Lower leg skin (tissue), 4 donors: ENCODE measurements at regions not wholly inside any gene's neighbourhood (a gene's known extent, or its start where the extent isn't known, plus 50 kb on each side); places are given as distances from the start of the nearest gene placed in this dataset.

Experiments
- DNase-seq, 2 donors: peaks; one replicate each; pipeline ENCODE4 v3.0.0-alpha.2; 2019; ENCODE audit warnings: low spot score in 2 of 2
- H3K4me3 ChIP-seq: fragments of 200-600 bp; sonication (generic); 2 replicates; pipeline ENCODE4 v1.5.1; 2017; ENCODE audit warnings: mild to moderate bottlenecking, low read depth; ENCODE audit not compliant: poor library complexity, severe bottlenecking
- POLR2A ChIP-seq, 2 donors: fragments of 450-650 bp; IDR thresholded peaks; one replicate each; pipeline ENCODE4 v1.6.1; 2016 to 2017; ENCODE audit warnings: antibody characterized with exemption in 2 of 2, mild to moderate bottlenecking in 1 of 2, moderate library complexity in 1 of 2
- WGBS, 2 donors: methylation state at CpG; one replicate each; pipeline ENCODE4 v1.1.5; 2018; 5-methylcytosine and 5-hydroxymethylcytosine counted together
- intact Hi-C: fragments of 100-400 bp; cut with DNase I; formaldehyde crosslinking; loops from one replicate; pipeline ENCODE4 v1.15.0; 2023; ENCODE audit warnings: low total_unique reads
- TF ChIP-seq, protein P1 (sequence below), 3 donors: fragments of 450-650 bp; IDR thresholded peaks; one replicate each; pipeline ENCODE4 v1.5.1; 2016; ENCODE audit warnings: antibody characterized with exemption in 3 of 3, mild to moderate bottlenecking in 3 of 3, moderate library complexity in 2 of 3

DNA sequence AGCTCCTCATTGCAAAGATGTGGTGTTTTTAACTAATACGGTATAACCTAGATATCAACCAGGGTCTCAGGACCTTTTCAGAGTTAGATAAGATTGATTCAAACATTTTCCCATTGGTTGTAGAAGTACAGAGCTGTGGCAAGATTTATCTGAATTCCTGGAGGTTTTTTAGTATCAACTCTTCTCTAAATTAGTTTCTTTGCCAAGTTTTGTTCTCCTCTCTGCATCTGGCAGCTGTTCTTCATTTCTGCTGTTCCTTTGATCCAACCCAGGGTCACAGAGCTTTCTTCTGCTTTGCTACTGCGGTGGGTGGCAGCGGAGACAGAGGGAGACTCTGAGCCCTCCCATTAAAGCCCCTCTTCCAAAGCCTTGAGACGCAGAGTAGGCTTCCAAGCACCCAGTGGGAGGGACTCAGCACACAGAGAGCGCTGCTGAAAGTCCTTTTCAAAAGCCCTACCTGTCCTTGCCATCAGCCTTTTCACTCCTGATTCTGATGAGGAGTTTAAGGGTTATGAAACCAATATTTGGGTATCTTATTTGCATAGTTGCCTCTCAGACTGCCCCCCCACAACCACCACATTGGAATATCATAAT, 146.3 kb upstream of the EEPD1 start:
- H3K4me3 ChIP-seq = no peak overlapping the region
- intact Hi-C loops = no loop called here
- TF ChIP-seq, protein P1, sequence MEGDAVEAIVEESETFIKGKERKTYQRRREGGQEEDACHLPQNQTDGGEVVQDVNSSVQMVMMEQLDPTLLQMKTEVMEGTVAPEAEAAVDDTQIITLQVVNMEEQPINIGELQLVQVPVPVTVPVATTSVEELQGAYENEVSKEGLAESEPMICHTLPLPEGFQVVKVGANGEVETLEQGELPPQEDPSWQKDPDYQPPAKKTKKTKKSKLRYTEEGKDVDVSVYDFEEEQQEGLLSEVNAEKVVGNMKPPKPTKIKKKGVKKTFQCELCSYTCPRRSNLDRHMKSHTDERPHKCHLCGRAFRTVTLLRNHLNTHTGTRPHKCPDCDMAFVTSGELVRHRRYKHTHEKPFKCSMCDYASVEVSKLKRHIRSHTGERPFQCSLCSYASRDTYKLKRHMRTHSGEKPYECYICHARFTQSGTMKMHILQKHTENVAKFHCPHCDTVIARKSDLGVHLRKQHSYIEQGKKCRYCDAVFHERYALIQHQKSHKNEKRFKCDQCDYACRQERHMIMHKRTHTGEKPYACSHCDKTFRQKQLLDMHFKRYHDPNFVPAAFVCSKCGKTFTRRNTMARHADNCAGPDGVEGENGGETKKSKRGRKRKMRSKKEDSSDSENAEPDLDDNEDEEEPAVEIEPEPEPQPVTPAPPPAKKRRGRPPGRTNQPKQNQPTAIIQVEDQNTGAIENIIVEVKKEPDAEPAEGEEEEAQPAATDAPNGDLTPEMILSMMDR (IDR thresholded peaks at IDR 0.05) = no peak
- no peak for TF ChIP-seq POLR2A (IDR thresholded peaks at IDR 0.05)
- no peak for DNase-seq
- WGBS, 2 donors = 67 to 80% methylated on average over 5 of the region's 5 CpGs

DNA sequence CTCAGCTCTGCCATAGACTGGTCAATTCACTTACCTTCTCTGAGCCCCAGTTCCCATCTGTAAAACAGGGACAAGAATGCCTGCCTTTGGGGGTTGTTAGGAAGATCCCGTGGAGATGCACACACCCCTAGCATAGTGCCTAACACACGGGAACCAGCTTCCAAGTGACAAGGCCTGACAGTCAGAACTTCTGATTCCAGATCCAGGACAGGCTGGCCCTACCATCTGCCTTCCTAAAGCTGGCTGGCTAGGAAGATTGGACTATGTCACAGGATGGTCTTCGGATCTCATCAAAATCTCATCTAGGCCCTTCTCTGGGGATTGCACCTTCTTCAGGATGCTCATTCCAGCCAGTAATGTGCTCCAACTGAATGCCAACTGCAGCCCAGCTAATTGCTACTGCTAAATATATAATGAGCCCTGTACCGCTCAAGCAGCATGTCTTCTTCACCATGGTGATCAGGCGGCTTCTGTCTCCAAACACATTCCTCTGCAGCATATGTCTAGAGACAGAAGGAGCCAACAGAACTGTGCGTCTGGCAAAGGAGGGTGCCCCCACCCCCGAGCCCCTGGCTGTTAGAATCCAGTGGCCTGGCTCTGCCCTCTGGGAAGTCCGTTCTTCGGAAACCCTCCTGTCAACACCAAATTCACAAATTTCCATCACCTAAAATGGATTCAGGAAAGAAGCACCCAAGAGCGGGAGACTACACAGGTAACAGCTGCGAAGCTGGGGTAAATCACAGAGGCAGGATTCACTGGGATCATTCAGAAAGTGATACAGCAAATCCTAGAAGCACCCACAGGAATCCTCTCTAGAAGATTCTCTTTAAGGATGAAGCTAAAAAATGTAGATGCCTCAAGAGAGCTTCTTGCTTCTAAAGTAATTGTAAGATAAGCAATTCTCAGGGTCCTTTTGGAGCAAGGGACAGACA, 142.1 kb upstream of the EEPD1 start:
- DNase-seq = peak in 1 of 2 donors; percentile 71
- TF ChIP-seq, protein P1 (IDR thresholded peaks at IDR 0.05) = no peak
- no peak for TF ChIP-seq POLR2A (IDR thresholded peaks at IDR 0.05)
- intact Hi-C loops = no loop called here
- no peak overlapping the region for H3K4me3 ChIP-seq
- 79 to 86% methylated on average over 11 of the region's 11 CpGs for WGBS, 2 donors

- TF ChIP-seq, protein P1 (IDR thresholded peaks at IDR 0.05) = no peak
- no peak for TF ChIP-seq POLR2A (IDR thresholded peaks at IDR 0.05)
- intact Hi-C loops = no loop called here
- DNase-seq = peak in 1 of 2 donors; percentile 62
- no peak overlapping the region for H3K4me3 ChIP-seq
- WGBS, 2 donors = 62 to 77% methylated on average over 8 of the region's 8 CpGs
These were observed 141.5 kb upstream of the EEPD1 start for GRCh38 chr7:36011588-36011965.

GRCh38 chr7:36013246-36014014, 139.6 kb upstream of the EEPD1 start:
- intact Hi-C loops = no loop called here
- no peak for TF ChIP-seq POLR2A (IDR thresholded peaks at IDR 0.05)
- TF ChIP-seq, protein P1 (IDR thresholded peaks at IDR 0.05) = no peak
- H3K4me3 ChIP-seq = no peak overlapping the region
- WGBS, 2 donors = 85 to 88% methylated on average over 7 of the region's 7 CpGs
- no peak for DNase-seq

DNA sequence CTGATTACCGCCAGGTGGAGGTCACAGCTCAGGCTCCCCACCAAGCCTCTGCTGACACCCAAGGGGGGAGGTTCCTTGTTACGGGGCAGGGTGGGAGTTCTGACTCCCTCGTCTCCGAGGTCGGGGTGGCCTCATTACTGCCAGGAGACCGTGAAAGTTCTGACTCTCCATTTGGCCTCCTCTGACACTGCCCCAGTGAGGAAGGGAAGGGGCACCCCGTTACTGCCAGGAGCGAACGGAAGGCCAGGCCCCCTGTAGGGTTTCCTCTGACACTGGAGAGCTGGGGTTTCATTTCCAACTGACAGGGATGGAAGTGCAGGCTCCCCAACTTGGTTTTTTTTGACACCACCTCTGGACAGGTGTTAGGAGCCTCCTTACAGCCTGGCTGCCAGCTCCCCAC, 138.1 kb upstream of the EEPD1 start:
- TF ChIP-seq POLR2A (IDR thresholded peaks at IDR 0.05) = no peak
- TF ChIP-seq, protein P1 (IDR thresholded peaks at IDR 0.05) = no peak
- peak in 1 of 2 donors; percentile 77 for DNase-seq
- no peak overlapping the region for H3K4me3 ChIP-seq
- intact Hi-C loops = no loop called here
- WGBS, 2 donors = 94 to 100% methylated on average over 2 to 9 of the region's 9 CpGs
